8988T (cell line): ENCODE measurements at regions not wholly inside any gene's neighbourhood (a gene's known extent, or its start where the extent isn't known, plus 50 kb on each side); places are given as distances from the start of the nearest gene placed in this dataset.

Experiments
- DNase-seq: peaks from one replicate; pipeline ENCODE4 v3.0.0; 2011

DNA sequence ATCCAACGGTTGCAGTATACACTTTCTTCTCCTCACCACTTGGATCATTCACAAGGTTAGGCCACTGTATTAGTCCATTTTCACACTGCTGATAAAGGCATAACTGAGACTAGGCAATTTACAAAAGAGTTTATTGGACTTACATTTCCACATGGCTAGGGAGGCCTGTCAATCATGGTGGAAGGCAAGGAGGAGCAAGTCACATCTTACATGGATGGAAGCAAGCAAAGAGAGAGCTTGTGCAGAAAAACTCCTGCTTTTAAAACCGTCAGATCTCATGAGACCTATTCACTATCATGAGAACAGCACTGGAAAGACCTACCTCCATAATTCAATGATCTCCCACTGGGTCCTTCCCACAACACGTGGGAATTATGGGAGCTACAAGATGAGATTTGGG lies 81.8 kb upstream of the DAP start:
- DNase-seq, result no peak

GRCh38 chr5:10839916-10840599 lies 79.0 kb upstream of the DAP start:
- DNase-seq, result no peak

GRCh38 chr5:10839118-10839517 lies 78.1 kb upstream of the DAP start:
- no peak for DNase-seq

GRCh38 chr5:10838038-10838437 lies 77.0 kb upstream of the DAP start:
- DNase-seq, result no peak

DNA sequence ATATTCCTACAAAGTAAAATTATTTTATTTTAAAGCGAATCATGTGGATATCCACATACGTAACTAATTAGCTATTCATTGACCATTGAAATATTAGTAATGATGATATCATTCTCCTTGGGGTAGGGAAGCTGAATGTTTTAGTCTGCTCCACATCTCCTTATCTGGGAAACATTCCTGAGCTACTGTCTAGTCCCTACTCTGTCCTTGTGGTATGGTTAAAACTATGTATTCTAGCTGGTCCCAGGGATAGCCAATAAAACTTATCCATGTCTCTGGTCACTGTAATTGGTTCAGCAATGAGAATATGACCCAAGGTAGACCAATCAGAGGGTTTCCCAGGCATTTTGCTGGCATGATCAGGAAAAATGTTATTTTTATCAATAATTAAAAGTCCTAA lies 76.0 kb upstream of the DAP start:
- no peak for DNase-seq

GRCh38 chr5:10834695-10835094 lies 73.7 kb upstream of the DAP start:
- DNase-seq, result no peak

- no peak for DNase-seq
Observed at GRCh38 chr5:10832987-10833386, 72.0 kb upstream of the DAP start.

DNA sequence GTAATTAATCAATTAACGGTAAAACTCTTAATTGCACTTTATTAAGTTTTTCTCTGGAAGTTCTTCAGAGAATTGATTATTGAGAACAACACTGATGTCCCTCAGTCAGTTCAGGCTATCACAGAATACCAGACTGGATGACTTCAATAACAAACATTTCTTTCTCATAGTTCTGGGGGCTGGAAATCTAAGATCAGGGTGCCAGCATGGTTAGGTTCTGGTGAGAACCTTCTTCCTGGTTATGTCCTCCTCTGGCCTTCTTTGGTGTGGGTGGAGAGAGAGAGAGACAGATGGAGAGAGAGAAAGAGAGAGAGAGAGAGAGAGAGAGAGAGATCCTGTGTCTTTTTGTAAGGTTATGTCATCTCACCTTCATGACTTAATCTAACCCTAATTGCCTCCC lies 71.4 kb upstream of the DAP start:
- no peak for DNase-seq

GRCh38 chr5:10831419-10831818 lies 70.4 kb upstream of the DAP start:
- DNase-seq, result no peak

DNA sequence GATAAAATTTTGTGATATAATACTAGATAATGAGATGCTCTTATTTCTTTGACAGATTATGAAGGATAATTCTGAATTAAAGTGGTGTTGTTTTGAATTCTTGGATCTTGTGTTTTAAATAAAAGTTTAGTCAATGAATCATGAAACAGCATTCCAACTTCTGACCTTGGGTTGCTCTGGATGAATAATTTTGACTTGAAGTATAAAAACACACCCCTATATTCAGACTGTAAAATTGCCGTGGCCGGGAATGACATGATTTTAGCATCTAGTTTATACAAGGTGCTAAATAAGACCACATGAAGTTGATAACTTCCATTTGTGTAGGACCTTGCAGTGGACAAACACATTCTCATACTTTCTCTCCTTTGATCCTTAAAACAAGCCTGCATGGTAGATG lies 67.2 kb upstream of the DAP start:
- no peak for DNase-seq

DNA sequence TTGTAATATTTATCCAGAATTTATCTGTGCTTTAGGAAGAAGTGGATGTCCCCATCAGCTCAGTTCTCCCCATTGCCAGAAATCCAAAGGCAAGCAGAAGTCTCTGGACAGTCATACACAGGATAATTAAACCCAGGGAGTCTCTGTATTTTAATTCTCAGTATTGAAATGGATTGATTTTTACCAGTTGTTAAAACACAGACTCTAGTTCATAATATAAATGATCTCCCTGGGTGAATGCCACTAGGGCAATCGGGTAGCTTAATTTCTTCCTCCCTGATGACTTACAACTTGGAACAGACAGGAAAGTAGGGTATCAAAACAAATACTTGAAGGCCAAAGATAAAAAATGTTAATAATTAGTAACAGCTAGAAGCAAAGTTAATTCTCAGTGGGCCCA lies 66.5 kb upstream of the DAP start:
- no peak for DNase-seq

DNA sequence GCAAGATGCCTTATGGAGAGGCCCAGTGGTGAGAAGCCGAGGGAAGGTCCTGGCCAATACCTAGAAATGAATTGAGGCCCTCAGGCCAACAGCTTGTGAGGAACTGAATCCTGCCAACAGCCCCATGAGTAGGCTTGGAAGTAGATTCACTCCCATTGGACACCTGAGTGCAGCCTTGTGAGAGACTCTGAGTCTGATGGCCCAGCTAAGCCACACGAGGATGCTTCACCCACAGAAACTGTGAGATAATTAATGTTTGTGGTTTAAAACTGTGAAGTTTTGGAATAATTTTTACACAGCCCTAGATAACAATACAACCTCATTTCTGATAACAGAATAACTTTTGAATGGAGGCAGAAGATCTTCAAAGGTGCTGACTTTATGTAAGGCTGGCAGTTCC lies 65.9 kb upstream of the DAP start:
- no peak for DNase-seq

- no peak for DNase-seq
Observed at GRCh38 chr5:10825897-10826644, 65.0 kb upstream of the DAP start.

- DNase-seq, result no peak
Observed at GRCh38 chr5:10812218-10812617, 51.2 kb upstream of the DAP start.
